ENCODE measurements at regions not wholly inside any gene's neighbourhood (a gene's known extent, or its start where the extent isn't known, plus 50 kb on each side); places are given as distances from the start of the nearest gene placed in this dataset.

DNA sequence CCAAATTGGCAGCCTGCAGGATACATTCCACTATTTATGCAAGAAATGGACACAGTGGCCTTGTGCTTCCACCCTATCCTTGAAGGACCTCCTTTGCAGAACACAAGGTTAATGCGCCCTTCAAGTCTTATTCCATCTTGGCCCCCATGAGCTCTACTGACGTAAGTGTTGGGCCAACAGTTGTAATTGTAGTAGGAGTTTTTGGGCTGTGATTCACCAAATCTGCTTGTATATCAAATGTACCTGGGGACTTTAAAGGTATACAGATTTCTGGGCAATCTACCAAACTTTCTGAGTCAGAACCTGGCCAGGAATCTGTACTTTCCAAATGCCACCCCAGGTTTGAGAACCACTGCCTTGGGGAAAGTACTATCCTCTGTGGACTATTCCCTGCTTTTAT is 100.9 kb upstream of the MARK1 start:
- TF ChIP-seq HOXD1 (CRISPR knock-in tag; IDR thresholded peaks at IDR 0.05) (no peak), NFIB (CRISPR knock-in tag; IDR thresholded peaks at IDR 0.05; ENCODE audit: borderline replicate concordance) (no peak), CTCF (CRISPR knock-in tag; IDR thresholded peaks at IDR 0.05) (no peak), RFX1 (IDR thresholded peaks at IDR 0.05) (no peak), ZNF670 (CRISPR knock-in tag; IDR thresholded peaks at IDR 0.05; ENCODE audit: borderline replicate concordance) (no peak)
- TF ChIP-seq, protein P1, sequence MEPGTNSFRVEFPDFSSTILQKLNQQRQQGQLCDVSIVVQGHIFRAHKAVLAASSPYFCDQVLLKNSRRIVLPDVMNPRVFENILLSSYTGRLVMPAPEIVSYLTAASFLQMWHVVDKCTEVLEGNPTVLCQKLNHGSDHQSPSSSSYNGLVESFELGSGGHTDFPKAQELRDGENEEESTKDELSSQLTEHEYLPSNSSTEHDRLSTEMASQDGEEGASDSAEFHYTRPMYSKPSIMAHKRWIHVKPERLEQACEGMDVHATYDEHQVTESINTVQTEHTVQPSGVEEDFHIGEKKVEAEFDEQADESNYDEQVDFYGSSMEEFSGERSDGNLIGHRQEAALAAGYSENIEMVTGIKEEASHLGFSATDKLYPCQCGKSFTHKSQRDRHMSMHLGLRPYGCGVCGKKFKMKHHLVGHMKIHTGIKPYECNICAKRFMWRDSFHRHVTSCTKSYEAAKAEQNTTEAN (CRISPR knock-in tag; conservative IDR thresholded peaks at IDR 0.05), result no peak
